ENCODE measurements at regions not wholly inside any gene's neighbourhood (a gene's known extent, or its start where the extent isn't known, plus 50 kb on each side); places are given as distances from the start of the nearest gene placed in this dataset.
"Not testable (repeated sequence)": the region's sequence is repeated elsewhere in the genome, so short reads cannot be mapped to it uniquely, and the experiment has no call there.

GRCh38 chr16:88263681-88264287 lies 119.0 kb upstream of the ZNF469 start:
- H3K27ac Mint-ChIP-seq; H3K23me2 ChIP-seq (ENCODE audit: insufficient read length, low read depth, low read length, poor library complexity, severe bottlenecking): not testable (repeated sequence)

More at GRCh38 chr16:88263681-88264287, 119.0 kb upstream of the ZNF469 start:
- H3K23ac ChIP-seq (ENCODE audit: insufficient read length, low read depth, low read length); H3K27me3 ChIP-seq (ENCODE audit: insufficient read depth, low read length); H4K8ac ChIP-seq (replicated peaks; ENCODE audit: insufficient read length, low read depth, low read length); H3K27ac ChIP-seq (ENCODE audit: insufficient read length, low read depth, low read length); H2BK20ac ChIP-seq (ENCODE audit: low read depth, low read length, poor library complexity, severe bottlenecking); H3K9me3 Mint-ChIP-seq; H3K4me3 Mint-ChIP-seq; H2BK12ac ChIP-seq (ENCODE audit: insufficient read length, low read depth, low read length); H3K36me3 Mint-ChIP-seq (ENCODE audit: insufficient read depth in 1 of 3, low read depth in 3 of 3); H3K9me3 ChIP-seq (ENCODE audit: control insufficient read depth, low read depth, low read length); H3K18ac ChIP-seq (ENCODE audit: insufficient read length, low read depth, low read length); H3K4me2 ChIP-seq (ENCODE audit: insufficient read depth, insufficient read length, low read length); H2BK5ac ChIP-seq (ENCODE audit: insufficient read length, low read length); H3K79me2 ChIP-seq (ENCODE audit: insufficient read depth, low read length); H4K91ac ChIP-seq (ENCODE audit: insufficient read length, low read depth, low read length); H3T11ph ChIP-seq (ENCODE audit: low read length); H3K14ac ChIP-seq (ENCODE audit: insufficient read depth, low read length); H3K79me1 ChIP-seq (ENCODE audit: insufficient read depth, low read depth, low read length, poor library complexity, severe bottlenecking); H3K56ac ChIP-seq (ENCODE audit: insufficient read length, low read depth, low read length); H2BK120ac ChIP-seq (ENCODE audit: low read depth, low read length, poor library complexity, severe bottlenecking); H2BK15ac ChIP-seq (ENCODE audit: low read depth, low read length); DNase-seq; H3K9ac ChIP-seq (ENCODE audit: extremely low read depth, insufficient read length, low read length); H2AK5ac ChIP-seq (ENCODE audit: insufficient read length, low read length); H4K5ac ChIP-seq (ENCODE audit: insufficient read length, low read depth, low read length); H3K4ac ChIP-seq (ENCODE audit: low read depth, low read length); H4K20me1 ChIP-seq (ENCODE audit: control insufficient read depth, insufficient read depth, insufficient read length); H2AFZ ChIP-seq (ENCODE audit: low read length); H3K4me1 ChIP-seq (ENCODE audit: insufficient read depth, low read length): not testable (repeated sequence)
- WGBS (ENCODE audit: extremely low coverage, insufficient read length, low lambda C conversion rate): no CpG with 5 or more reads among the region's 17 CpGs
- H3K4me1 Mint-ChIP-seq: peaks cover 18 to 27% of the 10 kb centered on the region in 2 experiments
- H3K27me3 Mint-ChIP-seq (ENCODE audit: low read depth): peaks cover 18% of the 10 kb centered on the region

Measured in H9 (cell line).